OCI-LY1 (cell line): ENCODE measurements at regions not wholly inside any gene's neighbourhood (a gene's known extent, or its start where the extent isn't known, plus 50 kb on each side); places are given as distances from the start of the nearest gene placed in this dataset.

Experiments
- H2AFZ ChIP-seq: fragments of 200-600 bp; sonication (generic), shearing (Covaris generic); 2 replicates; pipeline ENCODE4 v1.6.0; 2014; ENCODE audit warnings: antibody characterized with exemption, mild to moderate bottlenecking, low read length
- H3F3A ChIP-seq: fragments of 200-600 bp; sonication (generic), shearing (Covaris generic); 2 replicates; pipeline ENCODE4 v1.6.0; 2014; ENCODE audit warnings: mild to moderate bottlenecking, antibody characterized with exemption, low read length, moderate library complexity; ENCODE audit not compliant: insufficient read depth
- H3K27ac ChIP-seq: fragments of 200-600 bp; sonication (generic); 2 replicates; pipeline ENCODE4 v1.5.1; 2014; ENCODE audit warnings: low read length, mixed run types, mild to moderate bottlenecking, low read depth; ENCODE audit not compliant: poor library complexity, severe bottlenecking
- H3K27me3 ChIP-seq: fragments of 200-600 bp; sonication (generic); 2 replicates; pipeline ENCODE4 v1.6.0; 2014; ENCODE audit warnings: antibody characterized with exemption, mild to moderate bottlenecking, low read length, moderate library complexity; ENCODE audit not compliant: insufficient read depth
- H3K36me3 ChIP-seq: fragments of 200-600 bp; sonication (generic); 2 replicates; pipeline ENCODE4 v1.6.1; 2014; ENCODE audit warnings: mild to moderate bottlenecking, antibody characterized with exemption, low read length, moderate library complexity, mixed read lengths; ENCODE audit not compliant: insufficient read depth
- H3K4me1 ChIP-seq: fragments of 200-600 bp; sonication (generic); 2 replicates; pipeline ENCODE4 v1.5.1; 2014; ENCODE audit warnings: mild to moderate bottlenecking, low read length, moderate library complexity; ENCODE audit not compliant: insufficient read depth, severe bottlenecking
- H3K4me2 ChIP-seq: fragments of 200-600 bp; sonication (generic), shearing (Covaris generic); 2 replicates; pipeline ENCODE4 v1.6.1; 2014; ENCODE audit warnings: low read length
- H3K4me3 ChIP-seq: fragments of 200-600 bp; sonication (generic); 2 replicates; pipeline ENCODE4 v1.5.1; 2014; ENCODE audit warnings: low read length, low read depth, mild to moderate bottlenecking, mixed read lengths; ENCODE audit not compliant: poor library complexity, severe bottlenecking
- H3K79me2 ChIP-seq: fragments of 200-600 bp; shearing (Covaris generic); 2 replicates; pipeline ENCODE4 v1.6.1; 2016; ENCODE audit warnings: mixed run types, low read length, mixed read lengths; ENCODE audit not compliant: insufficient read depth
- H3K9ac ChIP-seq: fragments of 200-600 bp; sonication (generic), shearing (Covaris generic); 2 replicates; pipeline ENCODE4 v1.6.1; 2014; ENCODE audit warnings: mild to moderate bottlenecking, low read length, mixed read lengths
- H3K9me2 ChIP-seq: fragments of 200-600 bp; sonication (generic), shearing (Covaris generic); 2 replicates; pipeline ENCODE4 v1.6.1; 2014; ENCODE audit warnings: low read depth, mild to moderate bottlenecking, low read length, mixed read lengths
- H3K9me3 ChIP-seq: fragments of 200-600 bp; shearing (Covaris generic); 2 replicates; pipeline ENCODE4 v1.6.1; 2014; ENCODE audit warnings: low read length, mixed read lengths
- H4K20me1 ChIP-seq: fragments of 200-600 bp; sonication (generic), shearing (Covaris generic); 2 replicates; pipeline ENCODE4 v1.6.0; 2016; ENCODE audit warnings: mild to moderate bottlenecking, low read length; ENCODE audit not compliant: insufficient read depth
- EZH2 ChIP-seq: fragments of 200-600 bp; sonication (generic), shearing (Covaris generic); IDR thresholded peaks from 2 replicates; pipeline ENCODE4 v1.8.0; 2017; ENCODE audit warnings: borderline replicate concordance, mixed run types, mild to moderate bottlenecking, antibody characterized with exemption, low read length, moderate library complexity, mixed read lengths
- TF ChIP-seq, protein P1 (sequence below): fragments of 200-600 bp; sonication (generic), shearing (Covaris generic); IDR thresholded peaks from 2 replicates; pipeline ENCODE4 v1.5.1; 2017; ENCODE audit warnings: mild to moderate bottlenecking, antibody characterized with exemption, low read length, moderate library complexity, mixed read lengths

DNA sequence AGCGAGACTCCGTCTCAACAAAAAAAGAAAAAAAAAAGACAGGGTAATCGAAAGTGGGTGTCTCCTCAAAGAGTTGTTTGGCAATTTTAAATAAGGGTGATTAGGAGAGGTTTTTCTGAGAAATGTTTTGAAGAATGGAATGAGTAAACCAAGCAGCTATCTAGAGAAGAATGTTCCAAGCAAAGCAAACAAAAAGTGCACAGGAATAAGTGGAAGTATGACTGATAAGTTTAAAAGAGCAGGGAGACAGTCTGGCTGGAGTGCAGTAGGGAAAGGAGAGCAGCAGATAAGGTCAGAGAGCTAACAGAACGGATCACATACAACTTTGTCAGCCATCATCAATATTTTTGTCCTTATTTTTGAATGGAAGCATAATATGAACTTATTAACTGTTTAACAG is 853.5 kb downstream of the TUSC7 start:
- no peak overlapping the region for H3K4me3 ChIP-seq
- no peak overlapping the region for H3K9ac ChIP-seq
- no peaks in the 10 kb centered on the region for H3K4me1 ChIP-seq
- H3F3A ChIP-seq = no peaks in the 10 kb centered on the region
- no peaks in the 10 kb centered on the region for H3K36me3 ChIP-seq
- H3K79me2 ChIP-seq = no peaks in the 10 kb centered on the region
- no peaks in the 10 kb centered on the region for H3K9me3 ChIP-seq
- H2AFZ ChIP-seq = no peak overlapping the region
- H3K9me2 ChIP-seq = no peaks in the 10 kb centered on the region
- no peaks in the 10 kb centered on the region for H3K27me3 ChIP-seq
- H3K27ac ChIP-seq = no peak overlapping the region
- H3K4me2 ChIP-seq = no peak overlapping the region
- no peaks in the 10 kb centered on the region for H4K20me1 ChIP-seq
- TF ChIP-seq, protein P1, sequence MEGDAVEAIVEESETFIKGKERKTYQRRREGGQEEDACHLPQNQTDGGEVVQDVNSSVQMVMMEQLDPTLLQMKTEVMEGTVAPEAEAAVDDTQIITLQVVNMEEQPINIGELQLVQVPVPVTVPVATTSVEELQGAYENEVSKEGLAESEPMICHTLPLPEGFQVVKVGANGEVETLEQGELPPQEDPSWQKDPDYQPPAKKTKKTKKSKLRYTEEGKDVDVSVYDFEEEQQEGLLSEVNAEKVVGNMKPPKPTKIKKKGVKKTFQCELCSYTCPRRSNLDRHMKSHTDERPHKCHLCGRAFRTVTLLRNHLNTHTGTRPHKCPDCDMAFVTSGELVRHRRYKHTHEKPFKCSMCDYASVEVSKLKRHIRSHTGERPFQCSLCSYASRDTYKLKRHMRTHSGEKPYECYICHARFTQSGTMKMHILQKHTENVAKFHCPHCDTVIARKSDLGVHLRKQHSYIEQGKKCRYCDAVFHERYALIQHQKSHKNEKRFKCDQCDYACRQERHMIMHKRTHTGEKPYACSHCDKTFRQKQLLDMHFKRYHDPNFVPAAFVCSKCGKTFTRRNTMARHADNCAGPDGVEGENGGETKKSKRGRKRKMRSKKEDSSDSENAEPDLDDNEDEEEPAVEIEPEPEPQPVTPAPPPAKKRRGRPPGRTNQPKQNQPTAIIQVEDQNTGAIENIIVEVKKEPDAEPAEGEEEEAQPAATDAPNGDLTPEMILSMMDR = no peak
- no peak for TF ChIP-seq EZH2

DNA sequence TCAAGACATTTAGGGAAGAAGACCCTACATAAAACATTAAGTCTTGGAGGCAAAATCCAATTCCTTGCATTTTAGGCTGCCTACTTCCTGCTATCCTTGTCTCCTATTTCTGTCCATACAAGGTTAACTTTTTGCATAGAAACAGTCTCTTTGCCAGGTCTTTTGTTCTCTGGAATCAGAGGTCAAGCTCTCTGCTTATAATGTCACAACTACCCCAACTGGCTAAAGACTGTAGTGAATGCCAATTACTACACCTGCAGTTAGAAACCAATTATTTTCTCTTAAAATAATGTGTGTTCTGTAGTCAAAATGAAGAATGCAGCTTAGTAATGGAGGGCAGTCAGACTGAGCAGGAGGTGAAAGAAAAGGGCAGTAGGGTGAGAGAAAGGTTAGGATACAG is 856.2 kb downstream of the TUSC7 start:
- TF ChIP-seq, protein P1 = no peak
- no peak for TF ChIP-seq EZH2
- H3K9me2 ChIP-seq = no peaks in the 10 kb centered on the region
- no peaks in the 10 kb centered on the region for H3K79me2 ChIP-seq
- no peak overlapping the region for H3K4me3 ChIP-seq
- H3K4me2 ChIP-seq = no peak overlapping the region
- H3F3A ChIP-seq = no peaks in the 10 kb centered on the region
- H2AFZ ChIP-seq = no peak overlapping the region
- H3K36me3 ChIP-seq = no peaks in the 10 kb centered on the region
- H4K20me1 ChIP-seq = no peaks in the 10 kb centered on the region
- H3K27ac ChIP-seq = no peak overlapping the region
- H3K27me3 ChIP-seq = no peaks in the 10 kb centered on the region
- no peak overlapping the region for H3K9ac ChIP-seq
- H3K9me3 ChIP-seq = no peaks in the 10 kb centered on the region
- no peaks in the 10 kb centered on the region for H3K4me1 ChIP-seq

DNA sequence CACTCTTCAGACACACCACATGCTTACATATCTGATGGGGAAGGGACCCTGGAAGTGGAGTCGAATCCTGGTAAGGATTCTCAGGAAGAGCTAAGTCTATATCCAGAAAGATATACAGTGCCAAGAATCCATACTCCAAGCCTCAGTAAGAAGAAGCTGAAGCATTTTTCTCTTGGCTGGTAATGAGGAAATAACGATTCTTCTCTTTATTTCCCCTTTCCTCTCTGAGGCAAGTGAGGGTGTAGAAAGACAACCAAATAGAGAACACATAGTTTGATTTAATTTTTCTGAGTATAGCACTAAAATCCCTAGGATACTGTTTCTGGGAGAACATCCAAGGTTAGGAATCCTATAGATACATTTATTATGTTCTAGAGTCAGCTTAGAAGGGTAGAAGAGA is 857.3 kb downstream of the TUSC7 start:
- TF ChIP-seq EZH2 = no peak
- TF ChIP-seq, protein P1 = no peak
- Histone ChIP-seq H3F3A (no peaks in the 10 kb centered on the region), H3K4me2 (no peak overlapping the region), H3K4me3 (no peak overlapping the region), H3K36me3 (no peaks in the 10 kb centered on the region), H3K27ac (no peak overlapping the region), H3K9ac (no peak overlapping the region), H3K9me3 (no peaks in the 10 kb centered on the region), H4K20me1 (no peaks in the 10 kb centered on the region), H3K4me1 (no peaks in the 10 kb centered on the region), H3K79me2 (no peaks in the 10 kb centered on the region), H2AFZ (no peak overlapping the region), H3K9me2 (no peaks in the 10 kb centered on the region), H3K27me3 (no peaks in the 10 kb centered on the region)
